Progenitor cell of endocrine pancreas (in vitro differentiated cells): ENCODE measurements at regions not wholly inside any gene's neighbourhood (a gene's known extent, or its start where the extent isn't known, plus 50 kb on each side); places are given as distances from the start of the nearest gene placed in this dataset.

ENCODE experiments used
- DNase-seq: peaks from one replicate; pipeline ENCODE4 v3.0.0; 2021; ENCODE audit warnings: low spot score; ENCODE audit not compliant: unreplicated experiment
- H3K27ac Mint-ChIP-seq: 2 replicates; pipeline ENCODE4 v1.8.0; 2021; ENCODE audit warnings: mild to moderate bottlenecking, moderate library complexity, mixed read lengths
- H3K27me3 Mint-ChIP-seq: 2 replicates; pipeline ENCODE4 v1.8.0; 2021; ENCODE audit warnings: mixed read lengths
- H3K36me3 Mint-ChIP-seq: 2 replicates; pipeline ENCODE4 v1.8.0; 2022; ENCODE audit warnings: mixed read lengths; ENCODE audit not compliant: insufficient read depth
- H3K4me1 Mint-ChIP-seq: 2 replicates; pipeline ENCODE4 v1.8.0; 2021; ENCODE audit warnings: low read depth, mixed read lengths
- H3K4me3 Mint-ChIP-seq: 2 replicates; pipeline ENCODE4 v1.8.0; 2021; ENCODE audit warnings: low read depth, mild to moderate bottlenecking, moderate library complexity, mixed read lengths
- H3K9me3 Mint-ChIP-seq: 2 replicates; pipeline ENCODE4 v1.8.0; 2021; ENCODE audit warnings: low read depth, mixed read lengths
- TF ChIP-seq, protein P1 (sequence below): fragments of 200-600 bp; sonication (generic); IDR thresholded peaks from one replicate; pipeline ENCODE4 v1.5.0; 2021; ENCODE audit warnings: antibody characterized with exemption, mild to moderate bottlenecking; ENCODE audit not compliant: unreplicated experiment

DNA sequence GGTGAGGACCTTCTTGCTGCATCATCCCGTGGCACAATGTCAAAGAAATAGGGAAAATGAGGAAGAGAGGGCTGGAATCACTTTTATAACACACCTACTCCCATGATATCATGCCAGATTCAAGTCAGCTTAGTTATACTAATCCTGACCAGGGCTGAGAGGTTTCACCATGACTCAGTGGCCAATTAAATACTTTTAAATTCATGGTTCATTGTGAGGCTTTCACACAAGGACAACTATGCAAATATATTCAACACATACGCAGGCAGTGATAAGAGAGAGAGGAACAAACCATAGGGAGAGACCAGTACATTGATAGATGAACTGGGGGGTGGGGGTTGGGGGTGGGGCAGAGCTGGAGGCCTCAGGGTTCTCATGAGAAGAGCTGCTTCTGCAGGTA, 313.1 kb downstream of the LRFN2 start:
- no peak overlapping the region for H3K4me3 Mint-ChIP-seq
- peaks cover 8% of the 10 kb centered on the region for H3K27me3 Mint-ChIP-seq
- H3K27ac Mint-ChIP-seq = no peak overlapping the region
- H3K36me3 Mint-ChIP-seq = no peaks in the 10 kb centered on the region
- no peak for DNase-seq
- H3K4me1 Mint-ChIP-seq = peaks cover 4% of the 10 kb centered on the region
- TF ChIP-seq, protein P1, sequence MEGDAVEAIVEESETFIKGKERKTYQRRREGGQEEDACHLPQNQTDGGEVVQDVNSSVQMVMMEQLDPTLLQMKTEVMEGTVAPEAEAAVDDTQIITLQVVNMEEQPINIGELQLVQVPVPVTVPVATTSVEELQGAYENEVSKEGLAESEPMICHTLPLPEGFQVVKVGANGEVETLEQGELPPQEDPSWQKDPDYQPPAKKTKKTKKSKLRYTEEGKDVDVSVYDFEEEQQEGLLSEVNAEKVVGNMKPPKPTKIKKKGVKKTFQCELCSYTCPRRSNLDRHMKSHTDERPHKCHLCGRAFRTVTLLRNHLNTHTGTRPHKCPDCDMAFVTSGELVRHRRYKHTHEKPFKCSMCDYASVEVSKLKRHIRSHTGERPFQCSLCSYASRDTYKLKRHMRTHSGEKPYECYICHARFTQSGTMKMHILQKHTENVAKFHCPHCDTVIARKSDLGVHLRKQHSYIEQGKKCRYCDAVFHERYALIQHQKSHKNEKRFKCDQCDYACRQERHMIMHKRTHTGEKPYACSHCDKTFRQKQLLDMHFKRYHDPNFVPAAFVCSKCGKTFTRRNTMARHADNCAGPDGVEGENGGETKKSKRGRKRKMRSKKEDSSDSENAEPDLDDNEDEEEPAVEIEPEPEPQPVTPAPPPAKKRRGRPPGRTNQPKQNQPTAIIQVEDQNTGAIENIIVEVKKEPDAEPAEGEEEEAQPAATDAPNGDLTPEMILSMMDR = no peak
- no peaks in the 10 kb centered on the region for H3K9me3 Mint-ChIP-seq

DNA sequence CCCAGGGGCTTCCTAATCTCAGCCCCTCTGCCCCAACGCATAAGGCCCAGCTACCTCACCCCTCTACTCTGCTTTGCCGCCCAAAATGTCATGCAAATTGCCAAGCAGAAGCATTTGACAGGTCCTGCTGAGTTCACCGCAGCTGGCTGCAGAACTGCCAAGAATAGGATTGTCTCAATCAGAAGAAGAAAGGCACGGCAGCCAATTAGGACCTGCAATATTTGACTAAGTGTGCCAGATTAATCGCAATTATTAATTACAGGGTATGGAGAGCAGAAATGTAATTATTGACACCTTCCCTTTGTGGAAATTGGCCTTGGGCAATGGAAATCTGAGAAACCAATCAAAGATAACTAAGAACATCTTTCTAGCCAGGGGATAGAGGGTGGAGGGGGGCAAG, 318.6 kb downstream of the LRFN2 start:
- Mint-ChIP-seq H3K4me1 (peaks cover 2% of the 10 kb centered on the region), H3K36me3 (no peaks in the 10 kb centered on the region), H3K4me3 (no peak overlapping the region), H3K27ac (no peak overlapping the region), H3K27me3 (peaks cover 15% of the 10 kb centered on the region), H3K9me3 (no peaks in the 10 kb centered on the region)
- TF ChIP-seq, protein P1 = no peak
- DNase-seq = no peak

DNA sequence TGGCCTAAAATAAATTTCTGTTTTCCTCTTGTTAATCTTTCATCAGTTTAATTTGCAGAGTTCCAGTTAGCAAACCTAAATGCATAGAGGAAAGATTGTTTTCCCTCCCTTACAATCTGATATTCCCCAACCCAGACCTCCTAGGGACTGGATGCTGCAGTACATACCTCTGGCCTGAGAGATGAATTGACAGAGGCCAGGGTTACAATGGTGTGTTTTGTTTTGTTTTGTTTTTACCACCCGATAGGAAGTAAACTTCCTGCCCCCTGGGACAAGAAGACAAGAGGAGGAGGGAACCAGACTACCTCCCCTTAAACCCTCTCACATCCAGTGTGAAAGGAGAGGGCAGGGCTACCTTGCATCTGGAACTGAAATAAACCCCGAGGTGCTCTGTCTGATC, 319.0 kb downstream of the LRFN2 start:
- Mint-ChIP-seq H3K27ac (no peak overlapping the region), H3K27me3 (peaks cover 15% of the 10 kb centered on the region)

GRCh38 chr6:40265615-40266014, 321.5 kb downstream of the LRFN2 start:
- Mint-ChIP-seq H3K4me3 (no peak overlapping the region), H3K27ac (no peak overlapping the region), H3K36me3 (no peaks in the 10 kb centered on the region), H3K27me3 (peaks cover 14% of the 10 kb centered on the region), H3K9me3 (peaks cover 2% of the 10 kb centered on the region), H3K4me1 (no peaks in the 10 kb centered on the region)
- DNase-seq = no peak
- TF ChIP-seq, protein P1 = no peak

More for the DNA sequence above, 319.0 kb downstream of the LRFN2 start:
- H3K9me3 Mint-ChIP-seq = no peaks in the 10 kb centered on the region
- H3K36me3 Mint-ChIP-seq = no peaks in the 10 kb centered on the region
- no peak overlapping the region for H3K4me3 Mint-ChIP-seq
- DNase-seq = no peak
- TF ChIP-seq, protein P1 = no peak
- H3K4me1 Mint-ChIP-seq = peaks cover 2% of the 10 kb centered on the region

- H3K36me3 Mint-ChIP-seq = no peaks in the 10 kb centered on the region
- H3K9me3 Mint-ChIP-seq = peaks cover 3% of the 10 kb centered on the region
- no peak for DNase-seq
- H3K4me3 Mint-ChIP-seq = no peak overlapping the region
- no peaks in the 10 kb centered on the region for H3K4me1 Mint-ChIP-seq
- TF ChIP-seq, protein P1 = no peak
- peaks cover 11% of the 10 kb centered on the region for H3K27me3 Mint-ChIP-seq
- no peak overlapping the region for H3K27ac Mint-ChIP-seq
Measured at GRCh38 chr6:40263970-40264369, 323.2 kb downstream of the LRFN2 start.
